GM23338 (cell line): ENCODE measurements at regions not wholly inside any gene's neighbourhood (a gene's known extent, or its start where the extent isn't known, plus 50 kb on each side); places are given as distances from the start of the nearest gene placed in this dataset.

ENCODE experiments used
- ATAC-seq: fragments of 200-7000 bp; cut with Tn5 transposase; 3 replicates; pipeline ENCODE4 v1.9.1; 2020
- DNase-seq: peaks from one replicate; pipeline ENCODE4 v3.0.0-alpha.2; 2015; ENCODE audit warnings: low spot score
- H2AFZ ChIP-seq: fragments of 200-600 bp; sonication (generic); 2 replicates; pipeline ENCODE4 v1.8.0; 2016; ENCODE audit warnings: antibody characterized with exemption, mild to moderate bottlenecking, moderate library complexity
- H3F3A ChIP-seq: fragments of 200-600 bp; sonication (generic); replicated peaks from 2 replicates; pipeline ENCODE4 v1.8.0; 2017; ENCODE audit warnings: antibody characterized with exemption, mixed run types, low read depth
- H3K27ac ChIP-seq: fragments of 200-600 bp; sonication (generic); 2 replicates; pipeline ENCODE4 v1.6.1; 2016; ENCODE audit warnings: low read depth
- H3K27me3 ChIP-seq: fragments of 200-600 bp; sonication (generic); 2 replicates; pipeline ENCODE4 v1.8.0; 2016; ENCODE audit warnings: mild to moderate bottlenecking, mixed run types, moderate library complexity; ENCODE audit not compliant: insufficient read depth
- H3K36me3 ChIP-seq: fragments of 200-600 bp; sonication (generic); 2 replicates; pipeline ENCODE4 v1.8.0; 2016; ENCODE audit warnings: mild to moderate bottlenecking; ENCODE audit not compliant: insufficient read depth
- H3K4me1 ChIP-seq: fragments of 200-600 bp; sonication (generic); 2 replicates; pipeline ENCODE4 v1.8.0; 2016; ENCODE audit warnings: mild to moderate bottlenecking, moderate library complexity; ENCODE audit not compliant: insufficient read depth
- H3K4me2 ChIP-seq: fragments of 200-600 bp; sonication (generic); 2 replicates; pipeline ENCODE4 v1.7.1; 2017; ENCODE audit warnings: mixed run types
- H3K4me3 ChIP-seq: fragments of 200-600 bp; sonication (generic); 2 replicates; pipeline ENCODE4 v1.6.1; 2016; ENCODE audit warnings: mixed run types
- H3K79me2 ChIP-seq: fragments of 200-600 bp; sonication (generic); replicated peaks from 2 replicates; pipeline ENCODE4 v1.8.0; 2017; ENCODE audit warnings: mild to moderate bottlenecking; ENCODE audit not compliant: insufficient read depth
- H3K9me2 ChIP-seq: fragments of 200-600 bp; sonication (generic); 2 replicates; pipeline ENCODE4 v1.8.0; 2017; ENCODE audit not compliant: insufficient read depth
- H4K20me1 ChIP-seq: fragments of 200-600 bp; sonication (generic); replicated peaks from 2 replicates; pipeline ENCODE4 v1.8.0; 2017; ENCODE audit warnings: mild to moderate bottlenecking; ENCODE audit not compliant: insufficient read depth
- H3K27ac Mint-ChIP-seq: 2 replicates; pipeline ENCODE4 v1.8.0; 2020; ENCODE audit warnings: inconsistent platforms, mild to moderate bottlenecking, moderate library complexity, mixed read lengths
- H3K27me3 Mint-ChIP-seq: 3 replicates; pipeline ENCODE4 v1.8.0; 2022; ENCODE audit warnings: low read depth, mild to moderate bottlenecking, moderate library complexity, mixed read lengths, inconsistent platforms; ENCODE audit not compliant: insufficient read depth, poor library complexity
- H3K36me3 Mint-ChIP-seq: 3 replicates; pipeline ENCODE4 v1.8.0; 2021; ENCODE audit warnings: low read depth, mild to moderate bottlenecking, inconsistent platforms, moderate library complexity, mixed read lengths
- H3K4me1 Mint-ChIP-seq: 3 replicates; pipeline ENCODE4 v1.8.0; 2020; ENCODE audit warnings: mild to moderate bottlenecking, inconsistent platforms, mixed read lengths
- H3K4me3 Mint-ChIP-seq: 3 replicates; pipeline ENCODE4 v1.8.0; 2021; ENCODE audit warnings: moderate library complexity, mild to moderate bottlenecking, inconsistent platforms, mixed read lengths
- H3K9me3 Mint-ChIP-seq: 3 replicates; pipeline ENCODE4 v1.8.0; 2020; ENCODE audit warnings: moderate library complexity, mild to moderate bottlenecking, inconsistent platforms, mixed read lengths
- CREB1 ChIP-seq: fragments of 250-450 bp; sonication (Bioruptor Pico); IDR thresholded peaks from 2 replicates; pipeline ENCODE4 v1.5.0; 2020; ENCODE audit warnings: low read depth, mild to moderate bottlenecking, moderate library complexity
- EZH2 ChIP-seq: fragments of 200-600 bp; sonication (generic); IDR thresholded peaks from one replicate; pipeline ENCODE4 v1.8.0; 2017; ENCODE audit warnings: antibody characterized with exemption, mild to moderate bottlenecking, low read depth; ENCODE audit not compliant: unreplicated experiment
- EZH2phosphoT487 ChIP-seq: fragments of 200-600 bp; sonication (generic); IDR thresholded peaks from one replicate; pipeline ENCODE4 v1.8.1; 2018; ENCODE audit warnings: antibody characterized with exemption; ENCODE audit not compliant: unreplicated experiment
- JUNB ChIP-seq: IDR thresholded peaks from one replicate; pipeline ENCODE4 v1.6.1; 2016; ENCODE audit warnings: antibody characterized with exemption; ENCODE audit not compliant: unreplicated experiment
- NANOG ChIP-seq: IDR thresholded peaks from 2 replicates; pipeline ENCODE4 v1.6.1; 2016; ENCODE audit warnings: antibody characterized with exemption, borderline replicate concordance
- POLR2AphosphoS5 ChIP-seq: IDR thresholded peaks from 2 replicates; pipeline ENCODE4 v1.6.1; 2016; ENCODE audit warnings: antibody characterized with exemption, low read depth
- STAT1 ChIP-seq: IDR thresholded peaks from one replicate; pipeline ENCODE4 v1.6.1; 2016; ENCODE audit warnings: antibody characterized with exemption; ENCODE audit not compliant: unreplicated experiment
- ZNF114 ChIP-seq: fragments of 250-450 bp; sonication (Bioruptor Pico); IDR thresholded peaks from 2 replicates; pipeline ENCODE4 v1.5.0; 2020; ENCODE audit warnings: mild to moderate bottlenecking, moderate library complexity
- ZNF331 ChIP-seq: fragments of 250-450 bp; sonication (Bioruptor Pico); IDR thresholded peaks from 2 replicates; pipeline ENCODE4 v1.5.0; 2020; ENCODE audit warnings: low read depth, mild to moderate bottlenecking, moderate library complexity
- TF ChIP-seq, protein P1 (sequence below): IDR thresholded peaks from one replicate; pipeline ENCODE4 v1.6.1; 2018; ENCODE audit warnings: antibody characterized with exemption; ENCODE audit not compliant: unreplicated experiment
- TF ChIP-seq, protein P2 (sequence below): IDR thresholded peaks from 2 replicates; pipeline ENCODE4 v1.6.1; 2016; ENCODE audit warnings: antibody characterized with exemption
- TF ChIP-seq, protein P3 (sequence below): fragments of 250-450 bp; sonication (Bioruptor Pico); IDR thresholded peaks from 2 replicates; pipeline ENCODE4 v1.5.0; 2020; ENCODE audit warnings: mild to moderate bottlenecking, moderate library complexity
- TF ChIP-seq, protein P4 (sequence below), 2 experiments: fragments of 200-600 bp in 1 of 2; sonication (generic) in 1 of 2; conservative IDR thresholded peaks; 2 replicates each; pipeline versions ENCODE4 v1.5.1 to v1.6.1; 2016 to 2017; ENCODE audit warnings: antibody characterized with exemption in 2 of 2, low read depth in 2 of 2, mild to moderate bottlenecking in 2 of 2, moderate library complexity in 1 of 2

DNA sequence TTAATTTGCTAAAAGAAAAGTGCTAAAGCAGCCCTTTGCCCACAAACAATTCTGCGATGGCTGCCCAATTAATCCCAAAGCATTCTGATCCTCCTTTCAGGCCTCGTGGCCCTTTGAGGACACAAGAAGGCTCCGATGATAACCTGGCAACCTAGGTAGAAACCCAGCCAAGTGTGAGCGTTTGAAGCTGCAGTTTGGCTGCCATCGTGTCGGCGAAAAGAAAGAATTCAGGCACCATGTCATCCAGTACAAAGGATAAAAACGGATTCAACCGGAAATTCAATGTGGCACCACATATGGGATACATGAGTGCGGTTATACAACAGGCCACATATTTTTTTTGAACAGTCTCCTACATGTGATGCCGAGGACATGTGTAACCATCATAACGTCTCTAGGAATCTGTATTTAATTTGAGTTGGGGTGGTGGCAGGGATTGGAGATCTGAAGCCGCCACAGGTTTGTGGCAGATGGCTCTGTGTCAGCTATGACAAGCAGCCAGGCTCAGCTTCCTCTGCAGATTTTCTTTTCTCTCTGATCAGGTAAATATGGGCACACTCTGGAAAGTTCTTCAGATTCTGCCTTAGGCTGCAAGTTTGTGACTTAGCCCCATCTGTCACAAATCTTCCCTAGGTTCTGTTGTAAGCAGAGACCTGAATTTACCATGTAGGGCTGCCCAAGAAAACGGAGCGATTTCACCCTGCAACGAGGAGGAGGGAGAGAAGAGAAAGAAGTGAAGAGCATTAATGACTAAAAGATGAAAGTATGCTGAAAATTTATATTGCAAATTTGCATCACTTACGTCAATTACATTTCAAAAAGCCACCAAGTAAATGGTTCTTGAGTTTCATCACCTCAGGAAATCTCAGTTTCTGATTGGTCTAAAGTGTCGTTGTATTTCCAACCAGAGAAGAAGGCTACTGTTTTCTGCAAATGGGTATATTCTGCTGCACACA is 573.2 kb downstream of the ZEB2 start:
- Mint-ChIP-seq H3K36me3 (no peaks in the 10 kb centered on the region), H3K27me3 (no peaks in the 10 kb centered on the region), H3K4me3 (no peak overlapping the region), H3K9me3 (no peaks in the 10 kb centered on the region), H3K27ac (no peak overlapping the region), H3K4me1 (peaks cover 22% of the 10 kb centered on the region)
- no peak overlapping the region for H3K27ac ChIP-seq
- H3K9me2 ChIP-seq: no peaks in the 10 kb centered on the region
- H3K27me3 ChIP-seq: no peaks in the 10 kb centered on the region
- no peak overlapping the region for H2AFZ ChIP-seq
- no peaks in the 10 kb centered on the region for H3K36me3 ChIP-seq
- H3F3A ChIP-seq: no peaks in the 10 kb centered on the region
- H3K4me3 ChIP-seq: no peak overlapping the region
- ATAC-seq (no peak), DNase-seq (no peak)
- H3K4me2 ChIP-seq: no peak overlapping the region; the same call in 1 of the 2 replicates
- H4K20me1 ChIP-seq: no peaks in the 10 kb centered on the region
- TF ChIP-seq, protein P1, sequence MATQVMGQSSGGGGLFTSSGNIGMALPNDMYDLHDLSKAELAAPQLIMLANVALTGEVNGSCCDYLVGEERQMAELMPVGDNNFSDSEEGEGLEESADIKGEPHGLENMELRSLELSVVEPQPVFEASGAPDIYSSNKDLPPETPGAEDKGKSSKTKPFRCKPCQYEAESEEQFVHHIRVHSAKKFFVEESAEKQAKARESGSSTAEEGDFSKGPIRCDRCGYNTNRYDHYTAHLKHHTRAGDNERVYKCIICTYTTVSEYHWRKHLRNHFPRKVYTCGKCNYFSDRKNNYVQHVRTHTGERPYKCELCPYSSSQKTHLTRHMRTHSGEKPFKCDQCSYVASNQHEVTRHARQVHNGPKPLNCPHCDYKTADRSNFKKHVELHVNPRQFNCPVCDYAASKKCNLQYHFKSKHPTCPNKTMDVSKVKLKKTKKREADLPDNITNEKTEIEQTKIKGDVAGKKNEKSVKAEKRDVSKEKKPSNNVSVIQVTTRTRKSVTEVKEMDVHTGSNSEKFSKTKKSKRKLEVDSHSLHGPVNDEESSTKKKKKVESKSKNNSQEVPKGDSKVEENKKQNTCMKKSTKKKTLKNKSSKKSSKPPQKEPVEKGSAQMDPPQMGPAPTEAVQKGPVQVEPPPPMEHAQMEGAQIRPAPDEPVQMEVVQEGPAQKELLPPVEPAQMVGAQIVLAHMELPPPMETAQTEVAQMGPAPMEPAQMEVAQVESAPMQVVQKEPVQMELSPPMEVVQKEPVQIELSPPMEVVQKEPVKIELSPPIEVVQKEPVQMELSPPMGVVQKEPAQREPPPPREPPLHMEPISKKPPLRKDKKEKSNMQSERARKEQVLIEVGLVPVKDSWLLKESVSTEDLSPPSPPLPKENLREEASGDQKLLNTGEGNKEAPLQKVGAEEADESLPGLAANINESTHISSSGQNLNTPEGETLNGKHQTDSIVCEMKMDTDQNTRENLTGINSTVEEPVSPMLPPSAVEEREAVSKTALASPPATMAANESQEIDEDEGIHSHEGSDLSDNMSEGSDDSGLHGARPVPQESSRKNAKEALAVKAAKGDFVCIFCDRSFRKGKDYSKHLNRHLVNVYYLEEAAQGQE: no peak
- TF ChIP-seq JUNB: no peak
- TF ChIP-seq, protein P2, sequence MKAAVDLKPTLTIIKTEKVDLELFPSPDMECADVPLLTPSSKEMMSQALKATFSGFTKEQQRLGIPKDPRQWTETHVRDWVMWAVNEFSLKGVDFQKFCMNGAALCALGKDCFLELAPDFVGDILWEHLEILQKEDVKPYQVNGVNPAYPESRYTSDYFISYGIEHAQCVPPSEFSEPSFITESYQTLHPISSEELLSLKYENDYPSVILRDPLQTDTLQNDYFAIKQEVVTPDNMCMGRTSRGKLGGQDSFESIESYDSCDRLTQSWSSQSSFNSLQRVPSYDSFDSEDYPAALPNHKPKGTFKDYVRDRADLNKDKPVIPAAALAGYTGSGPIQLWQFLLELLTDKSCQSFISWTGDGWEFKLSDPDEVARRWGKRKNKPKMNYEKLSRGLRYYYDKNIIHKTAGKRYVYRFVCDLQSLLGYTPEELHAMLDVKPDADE: no peak
- TF ChIP-seq NANOG: no peak
- TF ChIP-seq EZH2phosphoT487: no peak
- no peak for TF ChIP-seq CREB1 (CRISPR knock-in tag)
- no peak for TF ChIP-seq ZNF114 (CRISPR knock-in tag)
- TF ChIP-seq POLR2AphosphoS5: no peak
- TF ChIP-seq, protein P3, sequence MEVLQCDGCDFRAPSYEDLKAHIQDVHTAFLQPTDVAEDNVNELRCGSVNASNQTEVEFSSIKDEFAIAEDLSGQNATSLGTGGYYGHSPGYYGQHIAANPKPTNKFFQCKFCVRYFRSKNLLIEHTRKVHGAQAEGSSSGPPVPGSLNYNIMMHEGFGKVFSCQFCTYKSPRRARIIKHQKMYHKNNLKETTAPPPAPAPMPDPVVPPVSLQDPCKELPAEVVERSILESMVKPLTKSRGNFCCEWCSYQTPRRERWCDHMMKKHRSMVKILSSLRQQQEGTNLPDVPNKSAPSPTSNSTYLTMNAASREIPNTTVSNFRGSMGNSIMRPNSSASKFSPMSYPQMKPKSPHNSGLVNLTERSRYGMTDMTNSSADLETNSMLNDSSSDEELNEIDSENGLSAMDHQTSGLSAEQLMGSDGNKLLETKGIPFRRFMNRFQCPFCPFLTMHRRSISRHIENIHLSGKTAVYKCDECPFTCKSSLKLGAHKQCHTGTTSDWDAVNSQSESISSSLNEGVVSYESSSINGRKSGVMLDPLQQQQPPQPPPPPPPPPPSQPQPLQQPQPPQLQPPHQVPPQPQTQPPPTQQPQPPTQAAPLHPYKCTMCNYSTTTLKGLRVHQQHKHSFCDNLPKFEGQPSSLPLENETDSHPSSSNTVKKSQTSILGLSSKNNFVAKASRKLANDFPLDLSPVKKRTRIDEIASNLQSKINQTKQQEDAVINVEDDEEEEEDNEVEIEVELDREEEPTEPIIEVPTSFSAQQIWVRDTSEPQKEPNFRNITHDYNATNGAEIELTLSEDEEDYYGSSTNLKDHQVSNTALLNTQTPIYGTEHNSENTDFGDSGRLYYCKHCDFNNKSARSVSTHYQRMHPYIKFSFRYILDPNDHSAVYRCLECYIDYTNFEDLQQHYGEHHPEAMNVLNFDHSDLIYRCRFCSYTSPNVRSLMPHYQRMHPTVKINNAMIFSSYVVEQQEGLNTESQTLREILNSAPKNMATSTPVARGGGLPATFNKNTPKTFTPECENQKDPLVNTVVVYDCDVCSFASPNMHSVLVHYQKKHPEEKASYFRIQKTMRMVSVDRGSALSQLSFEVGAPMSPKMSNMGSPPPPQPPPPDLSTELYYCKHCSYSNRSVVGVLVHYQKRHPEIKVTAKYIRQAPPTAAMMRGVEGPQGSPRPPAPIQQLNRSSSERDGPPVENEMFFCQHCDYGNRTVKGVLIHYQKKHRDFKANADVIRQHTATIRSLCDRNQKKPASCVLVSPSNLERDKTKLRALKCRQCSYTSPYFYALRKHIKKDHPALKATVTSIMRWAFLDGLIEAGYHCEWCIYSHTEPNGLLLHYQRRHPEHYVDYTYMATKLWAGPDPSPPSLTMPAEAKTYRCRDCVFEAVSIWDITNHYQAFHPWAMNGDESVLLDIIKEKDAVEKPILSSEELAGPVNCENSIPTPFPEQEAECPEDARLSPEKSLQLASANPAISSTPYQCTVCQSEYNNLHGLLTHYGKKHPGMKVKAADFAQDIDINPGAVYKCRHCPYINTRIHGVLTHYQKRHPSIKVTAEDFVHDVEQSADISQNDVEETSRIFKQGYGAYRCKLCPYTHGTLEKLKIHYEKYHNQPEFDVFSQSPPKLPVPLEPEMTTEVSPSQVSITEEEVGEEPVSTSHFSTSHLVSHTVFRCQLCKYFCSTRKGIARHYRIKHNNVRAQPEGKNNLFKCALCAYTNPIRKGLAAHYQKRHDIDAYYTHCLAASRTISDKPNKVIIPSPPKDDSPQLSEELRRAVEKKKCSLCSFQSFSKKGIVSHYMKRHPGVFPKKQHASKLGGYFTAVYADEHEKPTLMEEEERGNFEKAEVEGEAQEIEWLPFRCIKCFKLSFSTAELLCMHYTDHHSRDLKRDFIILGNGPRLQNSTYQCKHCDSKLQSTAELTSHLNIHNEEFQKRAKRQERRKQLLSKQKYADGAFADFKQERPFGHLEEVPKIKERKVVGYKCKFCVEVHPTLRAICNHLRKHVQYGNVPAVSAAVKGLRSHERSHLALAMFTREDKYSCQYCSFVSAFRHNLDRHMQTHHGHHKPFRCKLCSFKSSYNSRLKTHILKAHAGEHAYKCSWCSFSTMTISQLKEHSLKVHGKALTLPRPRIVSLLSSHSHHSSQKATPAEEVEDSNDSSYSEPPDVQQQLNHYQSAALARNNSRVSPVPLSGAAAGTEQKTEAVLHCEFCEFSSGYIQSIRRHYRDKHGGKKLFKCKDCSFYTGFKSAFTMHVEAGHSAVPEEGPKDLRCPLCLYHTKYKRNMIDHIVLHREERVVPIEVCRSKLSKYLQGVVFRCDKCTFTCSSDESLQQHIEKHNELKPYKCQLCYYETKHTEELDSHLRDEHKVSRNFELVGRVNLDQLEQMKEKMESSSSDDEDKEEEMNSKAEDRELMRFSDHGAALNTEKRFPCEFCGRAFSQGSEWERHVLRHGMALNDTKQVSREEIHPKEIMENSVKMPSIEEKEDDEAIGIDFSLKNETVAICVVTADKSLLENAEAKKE (CRISPR knock-in tag): no peak
- TF ChIP-seq, protein P4, sequence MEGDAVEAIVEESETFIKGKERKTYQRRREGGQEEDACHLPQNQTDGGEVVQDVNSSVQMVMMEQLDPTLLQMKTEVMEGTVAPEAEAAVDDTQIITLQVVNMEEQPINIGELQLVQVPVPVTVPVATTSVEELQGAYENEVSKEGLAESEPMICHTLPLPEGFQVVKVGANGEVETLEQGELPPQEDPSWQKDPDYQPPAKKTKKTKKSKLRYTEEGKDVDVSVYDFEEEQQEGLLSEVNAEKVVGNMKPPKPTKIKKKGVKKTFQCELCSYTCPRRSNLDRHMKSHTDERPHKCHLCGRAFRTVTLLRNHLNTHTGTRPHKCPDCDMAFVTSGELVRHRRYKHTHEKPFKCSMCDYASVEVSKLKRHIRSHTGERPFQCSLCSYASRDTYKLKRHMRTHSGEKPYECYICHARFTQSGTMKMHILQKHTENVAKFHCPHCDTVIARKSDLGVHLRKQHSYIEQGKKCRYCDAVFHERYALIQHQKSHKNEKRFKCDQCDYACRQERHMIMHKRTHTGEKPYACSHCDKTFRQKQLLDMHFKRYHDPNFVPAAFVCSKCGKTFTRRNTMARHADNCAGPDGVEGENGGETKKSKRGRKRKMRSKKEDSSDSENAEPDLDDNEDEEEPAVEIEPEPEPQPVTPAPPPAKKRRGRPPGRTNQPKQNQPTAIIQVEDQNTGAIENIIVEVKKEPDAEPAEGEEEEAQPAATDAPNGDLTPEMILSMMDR (conservative IDR thresholded peaks at IDR 0.05; ENCODE audit: low read depth in 2 of 2): no peak
- no peak for TF ChIP-seq STAT1
- TF ChIP-seq EZH2: no peak
- no peak for TF ChIP-seq ZNF331 (CRISPR knock-in tag)
- H3K79me2 ChIP-seq: no peaks in the 10 kb centered on the region
- H3K4me1 ChIP-seq: peaks cover 8% of the 10 kb centered on the region; the same call in 1 of the 2 replicates
